ENCODE measurements at regions not wholly inside any gene's neighbourhood (a gene's known extent, or its start where the extent isn't known, plus 50 kb on each side); places are given as distances from the start of the nearest gene placed in this dataset.

DNA sequence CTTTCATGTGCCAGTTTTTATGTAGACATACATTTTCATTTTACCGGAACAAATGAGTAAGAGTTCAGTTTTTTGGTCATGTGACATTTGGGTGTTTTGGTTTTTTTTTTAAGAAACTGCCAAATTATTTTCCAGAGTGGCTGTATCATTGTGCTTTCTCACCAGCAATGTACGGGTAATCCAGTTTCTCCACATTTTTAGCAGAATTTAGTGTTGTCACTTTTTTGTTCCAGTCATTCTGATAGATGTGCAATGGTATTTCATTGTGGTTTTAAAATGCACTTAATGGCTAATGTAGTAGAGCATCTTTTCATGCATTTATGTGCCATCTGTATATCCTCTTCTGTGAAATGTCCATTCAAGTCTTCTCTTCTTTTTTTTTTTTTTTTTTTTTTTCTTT is 126.5 kb upstream of the FBXO11 start:
- Mint-ChIP-seq H3K27me3 (ENCODE audit: low read depth) (no peaks in the 10 kb centered on the region), H3K9me3 (peaks cover 22% of the 10 kb centered on the region), H3K4me3 (no peak overlapping the region), H3K27ac (no peak overlapping the region), H3K36me3 (peaks cover 1% of the 10 kb centered on the region), H3K4me1 (no peaks in the 10 kb centered on the region)
- DNase-seq (ENCODE audit: low spot score in 2 of 2, unreplicated experiment in 2 of 2), result no peak
- TF ChIP-seq, protein P1, sequence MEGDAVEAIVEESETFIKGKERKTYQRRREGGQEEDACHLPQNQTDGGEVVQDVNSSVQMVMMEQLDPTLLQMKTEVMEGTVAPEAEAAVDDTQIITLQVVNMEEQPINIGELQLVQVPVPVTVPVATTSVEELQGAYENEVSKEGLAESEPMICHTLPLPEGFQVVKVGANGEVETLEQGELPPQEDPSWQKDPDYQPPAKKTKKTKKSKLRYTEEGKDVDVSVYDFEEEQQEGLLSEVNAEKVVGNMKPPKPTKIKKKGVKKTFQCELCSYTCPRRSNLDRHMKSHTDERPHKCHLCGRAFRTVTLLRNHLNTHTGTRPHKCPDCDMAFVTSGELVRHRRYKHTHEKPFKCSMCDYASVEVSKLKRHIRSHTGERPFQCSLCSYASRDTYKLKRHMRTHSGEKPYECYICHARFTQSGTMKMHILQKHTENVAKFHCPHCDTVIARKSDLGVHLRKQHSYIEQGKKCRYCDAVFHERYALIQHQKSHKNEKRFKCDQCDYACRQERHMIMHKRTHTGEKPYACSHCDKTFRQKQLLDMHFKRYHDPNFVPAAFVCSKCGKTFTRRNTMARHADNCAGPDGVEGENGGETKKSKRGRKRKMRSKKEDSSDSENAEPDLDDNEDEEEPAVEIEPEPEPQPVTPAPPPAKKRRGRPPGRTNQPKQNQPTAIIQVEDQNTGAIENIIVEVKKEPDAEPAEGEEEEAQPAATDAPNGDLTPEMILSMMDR (IDR thresholded peaks at IDR 0.05; ENCODE audit: unreplicated experiment), result no peak

GRCh38 chr2:48034295-48034694 is 128.0 kb upstream of the FBXO11 start:
- Mint-ChIP-seq H3K4me3 (no peak overlapping the region), H3K27ac (no peak overlapping the region), H3K4me1 (no peaks in the 10 kb centered on the region), H3K9me3 (peaks cover 18% of the 10 kb centered on the region), H3K36me3 (peaks cover 1% of the 10 kb centered on the region), H3K27me3 (ENCODE audit: low read depth) (no peaks in the 10 kb centered on the region)
- TF ChIP-seq, protein P1 (IDR thresholded peaks at IDR 0.05; ENCODE audit: unreplicated experiment), result no peak
- DNase-seq (ENCODE audit: low spot score in 2 of 2, unreplicated experiment in 2 of 2), result no peak

- H3K9me3 Mint-ChIP-seq, result peaks cover 21% of the 10 kb centered on the region
- no peaks in the 10 kb centered on the region for H3K27me3 Mint-ChIP-seq (ENCODE audit: low read depth)
- H3K27ac Mint-ChIP-seq, result no peak overlapping the region
- peaks cover 1% of the 10 kb centered on the region for H3K36me3 Mint-ChIP-seq
- no peak overlapping the region for H3K4me3 Mint-ChIP-seq
- TF ChIP-seq, protein P1 (IDR thresholded peaks at IDR 0.05; ENCODE audit: unreplicated experiment), result no peak
- DNase-seq (ENCODE audit: low spot score in 2 of 2, unreplicated experiment in 2 of 2), result no peak
- no peaks in the 10 kb centered on the region for H3K4me1 Mint-ChIP-seq
These were observed 130.0 kb upstream of the FBXO11 start for GRCh38 chr2:48036312-48036711.

- no peak overlapping the region for H3K27ac Mint-ChIP-seq
- TF ChIP-seq, protein P1 (IDR thresholded peaks at IDR 0.05; ENCODE audit: unreplicated experiment), result no peak
- H3K36me3 Mint-ChIP-seq, result peaks cover 1% of the 10 kb centered on the region
- H3K27me3 Mint-ChIP-seq (ENCODE audit: low read depth), result no peaks in the 10 kb centered on the region
- no peak for DNase-seq (ENCODE audit: low spot score in 2 of 2, unreplicated experiment in 2 of 2)
- peaks cover 29% of the 10 kb centered on the region for H3K9me3 Mint-ChIP-seq
- H3K4me3 Mint-ChIP-seq, result no peak overlapping the region
- no peaks in the 10 kb centered on the region for H3K4me1 Mint-ChIP-seq
These were observed 133.1 kb upstream of the FBXO11 start for GRCh38 chr2:48039209-48039990.

GRCh38 chr2:48043131-48043700 is 136.9 kb upstream of the FBXO11 start:
- Mint-ChIP-seq H3K4me3 (no peak overlapping the region), H3K36me3 (no peaks in the 10 kb centered on the region), H3K27ac (no peak overlapping the region), H3K4me1 (no peaks in the 10 kb centered on the region), H3K27me3 (ENCODE audit: low read depth) (no peaks in the 10 kb centered on the region), H3K9me3 (peaks cover 15% of the 10 kb centered on the region)
- no peak for DNase-seq (ENCODE audit: low spot score in 2 of 2, unreplicated experiment in 2 of 2)
- TF ChIP-seq, protein P1 (IDR thresholded peaks at IDR 0.05; ENCODE audit: unreplicated experiment), result no peak
